ENCODE measurements at regions not wholly inside any gene's neighbourhood (a gene's known extent, or its start where the extent isn't known, plus 50 kb on each side); places are given as distances from the start of the nearest gene placed in this dataset.

- Histone ChIP-seq H3K9me3 (ENCODE audit: control insufficient read depth in 2 of 3, insufficient read depth in 1 of 3, low read length in 3 of 3) (no peaks in the 10 kb centered on the region), H3K27me3 (ENCODE audit: control insufficient read depth, insufficient read depth, low read length) (no peaks in the 10 kb centered on the region), H3K9ac (ENCODE audit: low read length in 3 of 3) (no peak overlapping the region), H3K4me3 (ENCODE audit: low read length in 3 of 3) (no peak overlapping the region), H3K4me1 (ENCODE audit: control insufficient read depth in 2 of 3, insufficient read depth in 2 of 3, low read depth in 1 of 3, low read length in 3 of 3) (no peaks in the 10 kb centered on the region), H3K27ac (ENCODE audit: low read depth in 2 of 2, low read length in 2 of 2) (no peak overlapping the region), H3K36me3 (ENCODE audit: control insufficient read depth in 2 of 3, insufficient read depth in 3 of 3, low read length in 3 of 3) (no peaks in the 10 kb centered on the region)
- intact Hi-C loops (cut with DNase I) = no loop called here
- FAIRE-seq (no peak), DNase-seq (no peak)
- TF ChIP-seq, protein P1, sequence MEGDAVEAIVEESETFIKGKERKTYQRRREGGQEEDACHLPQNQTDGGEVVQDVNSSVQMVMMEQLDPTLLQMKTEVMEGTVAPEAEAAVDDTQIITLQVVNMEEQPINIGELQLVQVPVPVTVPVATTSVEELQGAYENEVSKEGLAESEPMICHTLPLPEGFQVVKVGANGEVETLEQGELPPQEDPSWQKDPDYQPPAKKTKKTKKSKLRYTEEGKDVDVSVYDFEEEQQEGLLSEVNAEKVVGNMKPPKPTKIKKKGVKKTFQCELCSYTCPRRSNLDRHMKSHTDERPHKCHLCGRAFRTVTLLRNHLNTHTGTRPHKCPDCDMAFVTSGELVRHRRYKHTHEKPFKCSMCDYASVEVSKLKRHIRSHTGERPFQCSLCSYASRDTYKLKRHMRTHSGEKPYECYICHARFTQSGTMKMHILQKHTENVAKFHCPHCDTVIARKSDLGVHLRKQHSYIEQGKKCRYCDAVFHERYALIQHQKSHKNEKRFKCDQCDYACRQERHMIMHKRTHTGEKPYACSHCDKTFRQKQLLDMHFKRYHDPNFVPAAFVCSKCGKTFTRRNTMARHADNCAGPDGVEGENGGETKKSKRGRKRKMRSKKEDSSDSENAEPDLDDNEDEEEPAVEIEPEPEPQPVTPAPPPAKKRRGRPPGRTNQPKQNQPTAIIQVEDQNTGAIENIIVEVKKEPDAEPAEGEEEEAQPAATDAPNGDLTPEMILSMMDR (IDR thresholded peaks at IDR 0.05; ENCODE audit: borderline replicate concordance, extremely low read depth, insufficient read depth) = no peak
Measured at GRCh38 chr2:211162911-211163310, 606.5 kb downstream of the CPS1 start.

DNA sequence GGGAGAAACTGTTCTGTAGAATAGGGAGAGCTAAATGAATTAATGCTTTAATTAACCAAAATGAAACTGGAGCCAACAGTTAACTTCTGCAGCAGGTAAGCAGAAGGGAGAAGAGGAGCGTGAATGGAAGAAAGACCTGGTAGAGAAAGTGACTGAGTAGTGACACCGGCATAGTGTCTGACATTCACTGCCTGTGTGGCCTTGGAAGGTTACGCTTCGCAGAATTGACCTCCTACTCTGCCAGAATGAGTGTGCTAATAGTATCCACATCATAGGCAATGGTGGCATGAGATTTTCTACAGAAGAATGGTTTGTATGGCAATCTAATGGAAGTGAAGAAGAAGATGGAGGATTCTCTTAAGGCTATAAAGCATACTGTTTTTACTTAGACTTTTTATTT lies 614.4 kb downstream of the CPS1 start:
- H3K36me3 ChIP-seq (ENCODE audit: control insufficient read depth in 2 of 3, insufficient read depth in 3 of 3, low read length in 3 of 3) = no peaks in the 10 kb centered on the region
- H3K4me1 ChIP-seq (ENCODE audit: control insufficient read depth in 2 of 3, insufficient read depth in 2 of 3, low read depth in 1 of 3, low read length in 3 of 3) = no peaks in the 10 kb centered on the region
- H3K9me3 ChIP-seq (ENCODE audit: control insufficient read depth in 2 of 3, insufficient read depth in 1 of 3, low read length in 3 of 3) = no peaks in the 10 kb centered on the region
- FAIRE-seq (no peak), DNase-seq (peak in 2 of 5 donors; percentile 13 to 22)
- H3K27ac ChIP-seq (ENCODE audit: low read depth in 2 of 2, low read length in 2 of 2) = no peak overlapping the region
- intact Hi-C loops (cut with DNase I) = no loop called here
- TF ChIP-seq, protein P1 (IDR thresholded peaks at IDR 0.05; ENCODE audit: borderline replicate concordance, extremely low read depth, insufficient read depth) = no peak
- H3K4me3 ChIP-seq (ENCODE audit: low read length in 3 of 3) = no peak overlapping the region
- H3K9ac ChIP-seq (ENCODE audit: low read length in 3 of 3) = no peak overlapping the region
- no peaks in the 10 kb centered on the region for H3K27me3 ChIP-seq (ENCODE audit: control insufficient read depth, insufficient read depth, low read length)

- FAIRE-seq (no peak), DNase-seq (no peak)
- intact Hi-C loops (cut with DNase I) = no loop called here
Measured at GRCh38 chr2:211174021-211174420, 617.6 kb downstream of the CPS1 start.

More at GRCh38 chr2:211174021-211174420, 617.6 kb downstream of the CPS1 start:
- H3K9ac ChIP-seq (ENCODE audit: low read length in 3 of 3) = no peak overlapping the region
- H3K27me3 ChIP-seq (ENCODE audit: control insufficient read depth, insufficient read depth, low read length) = no peaks in the 10 kb centered on the region
- TF ChIP-seq, protein P1 (IDR thresholded peaks at IDR 0.05; ENCODE audit: borderline replicate concordance, extremely low read depth, insufficient read depth) = no peak
- no peaks in the 10 kb centered on the region for H3K36me3 ChIP-seq (ENCODE audit: control insufficient read depth in 2 of 3, insufficient read depth in 3 of 3, low read length in 3 of 3)
- H3K9me3 ChIP-seq (ENCODE audit: control insufficient read depth in 2 of 3, insufficient read depth in 1 of 3, low read length in 3 of 3) = no peaks in the 10 kb centered on the region
- H3K4me3 ChIP-seq (ENCODE audit: low read length in 3 of 3) = no peak overlapping the region
- H3K27ac ChIP-seq (ENCODE audit: low read depth in 2 of 2, low read length in 2 of 2) = no peak overlapping the region
- no peaks in the 10 kb centered on the region for H3K4me1 ChIP-seq (ENCODE audit: control insufficient read depth in 2 of 3, insufficient read depth in 2 of 3, low read depth in 1 of 3, low read length in 3 of 3)
